GM12872 (cell line): ENCODE measurements at regions not wholly inside any gene's neighbourhood (a gene's known extent, or its start where the extent isn't known, plus 50 kb on each side); places are given as distances from the start of the nearest gene placed in this dataset.

ENCODE experiments used
- CTCF ChIP-seq: IDR thresholded peaks from 3 replicates; pipeline ENCODE4 v1.5.1; 2011; ENCODE audit warnings: low read depth, mild to moderate bottlenecking, low read length, moderate library complexity; ENCODE audit not compliant: insufficient read depth

GRCh38 chr1:238302646-238303045 is 411.9 kb upstream of the ZP4 start:
- no peak for TF ChIP-seq CTCF

GRCh38 chr1:238296371-238296770 is 405.6 kb upstream of the ZP4 start:
- TF ChIP-seq CTCF = no peak

- TF ChIP-seq CTCF = no peak
These were observed 402.4 kb upstream of the ZP4 start for GRCh38 chr1:238293075-238293474.

GRCh38 chr1:238281418-238281817 is 390.7 kb upstream of the ZP4 start:
- TF ChIP-seq CTCF = no peak

- no peak for TF ChIP-seq CTCF
These were observed 389.1 kb upstream of the ZP4 start for GRCh38 chr1:238279694-238280380.

GRCh38 chr1:238272145-238272544 is 381.4 kb upstream of the ZP4 start:
- no peak for TF ChIP-seq CTCF

GRCh38 chr1:238265866-238266265 is 375.1 kb upstream of the ZP4 start:
- no peak for TF ChIP-seq CTCF
